SU-DHL-6 (cell line): ENCODE measurements at regions not wholly inside any gene's neighbourhood (a gene's known extent, or its start where the extent isn't known, plus 50 kb on each side); places are given as distances from the start of the nearest gene placed in this dataset.

Source experiments
- H2AFZ ChIP-seq: fragments of 200-600 bp; sonication (generic); 2 replicates; pipeline ENCODE4 v1.6.1; 2014; ENCODE audit warnings: low read depth, mild to moderate bottlenecking, moderate library complexity, mixed read lengths, antibody characterized with exemption, low read length; ENCODE audit not compliant: severe bottlenecking
- H3F3A ChIP-seq: fragments of 200-600 bp; shearing (Covaris generic); 2 replicates; pipeline ENCODE4 v1.6.0; 2016; ENCODE audit warnings: antibody characterized with exemption, mild to moderate bottlenecking; ENCODE audit not compliant: insufficient read depth
- H3K27ac ChIP-seq: fragments of 200-600 bp; sonication (generic); 2 replicates; pipeline ENCODE4 v1.5.1; 2016; ENCODE audit warnings: low read depth, mild to moderate bottlenecking, low read length, moderate library complexity, mixed read lengths
- H3K27me3 ChIP-seq: fragments of 200-600 bp; sonication (generic), shearing (Covaris generic); 2 replicates; pipeline ENCODE4 v1.6.0; 2014; ENCODE audit warnings: mild to moderate bottlenecking, low read length
- H3K36me3 ChIP-seq: fragments of 200-600 bp; sonication (generic); 2 replicates; pipeline ENCODE4 v1.6.1; 2014; ENCODE audit warnings: mild to moderate bottlenecking, low read length, mixed read lengths
- H3K4me2 ChIP-seq: fragments of 300-600, 200-600 bp; shearing (Covaris generic), sonication (generic); 2 replicates; pipeline ENCODE4 v1.6.0; 2014; ENCODE audit warnings: low read length, low read depth, mild to moderate bottlenecking; ENCODE audit not compliant: poor library complexity, severe bottlenecking
- H3K4me3 ChIP-seq: fragments of 200-600 bp; sonication (generic); 2 replicates; pipeline ENCODE4 v1.5.1; 2014; ENCODE audit warnings: antibody characterized with exemption, low read length, mild to moderate bottlenecking, mixed read lengths; ENCODE audit not compliant: insufficient read depth, poor library complexity, severe bottlenecking
- H3K79me2 ChIP-seq: fragments of 200-600 bp; sonication (generic); 2 replicates; pipeline ENCODE4 v1.6.1; 2014; ENCODE audit warnings: mild to moderate bottlenecking, low read length, moderate library complexity; ENCODE audit not compliant: insufficient read depth
- H3K9ac ChIP-seq: fragments of 200-600 bp; sonication (generic); 2 replicates; pipeline ENCODE4 v1.7.0; 2014; ENCODE audit warnings: mild to moderate bottlenecking, low read length
- H3K9me2 ChIP-seq: fragments of 200-600 bp; sonication (generic); replicated peaks from 2 replicates; pipeline ENCODE4 v1.6.1; 2014; ENCODE audit warnings: low read length; ENCODE audit not compliant: insufficient read depth
- H3K9me3 ChIP-seq: fragments of 200-600 bp; sonication (generic); 2 replicates; pipeline ENCODE4 v1.6.1; 2014; ENCODE audit warnings: low read length, mixed read lengths; ENCODE audit not compliant: insufficient read depth
- H4K20me1 ChIP-seq: fragments of 200-600 bp; sonication (generic); 2 replicates; pipeline ENCODE4 v1.6.1; 2014; ENCODE audit warnings: low read depth, mild to moderate bottlenecking, antibody characterized with exemption, low read length, moderate library complexity, mixed read lengths
- EZH2phosphoT487 ChIP-seq: fragments of 200-600 bp; sonication (generic), shearing (Covaris generic); conservative IDR thresholded peaks from 2 replicates; pipeline ENCODE4 v1.6.1; 2018; ENCODE audit warnings: mild to moderate bottlenecking, antibody characterized with exemption, low read length, moderate library complexity, mixed read lengths
- TF ChIP-seq, protein P1 (sequence below): fragments of 200-600 bp; sonication (generic); IDR thresholded peaks from one replicate; pipeline ENCODE4 v1.5.1; 2017; ENCODE audit warnings: antibody characterized with exemption, mild to moderate bottlenecking, low read length, moderate library complexity; ENCODE audit not compliant: insufficient read depth, poor library complexity, severe bottlenecking

DNA sequence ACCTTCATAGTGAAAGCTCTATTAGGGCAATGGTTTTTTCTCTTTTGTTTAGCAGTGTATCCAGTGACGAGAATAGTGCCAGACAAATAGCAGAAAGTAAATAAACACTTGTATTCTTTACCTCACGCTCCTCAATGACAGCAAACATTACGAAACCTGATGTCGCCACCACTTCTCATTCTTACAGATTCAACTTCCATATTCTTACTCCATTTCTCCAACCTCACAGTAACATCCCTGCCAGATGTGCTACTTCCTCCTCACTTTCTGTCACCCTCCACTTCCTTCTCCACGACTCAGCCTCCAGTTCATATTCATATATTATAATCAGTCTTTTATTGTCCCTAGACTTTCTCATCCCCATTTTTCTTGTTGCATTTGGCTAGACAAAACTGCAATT, 1956.2 kb upstream of the AGA start:
- Histone ChIP-seq H3F3A (no peaks in the 10 kb centered on the region), H3K79me2 (no peaks in the 10 kb centered on the region), H4K20me1 (no peaks in the 10 kb centered on the region), H3K9me2 (no peaks in the 10 kb centered on the region), H3K4me3 (no peak overlapping the region), H3K9ac (no peak overlapping the region), H3K27ac (no peak overlapping the region), H3K27me3 (no peaks in the 10 kb centered on the region), H3K9me3 (no peaks in the 10 kb centered on the region), H3K36me3 (no peaks in the 10 kb centered on the region), H2AFZ (no peak overlapping the region), H3K4me2 (no peak overlapping the region)
- TF ChIP-seq, protein P1, sequence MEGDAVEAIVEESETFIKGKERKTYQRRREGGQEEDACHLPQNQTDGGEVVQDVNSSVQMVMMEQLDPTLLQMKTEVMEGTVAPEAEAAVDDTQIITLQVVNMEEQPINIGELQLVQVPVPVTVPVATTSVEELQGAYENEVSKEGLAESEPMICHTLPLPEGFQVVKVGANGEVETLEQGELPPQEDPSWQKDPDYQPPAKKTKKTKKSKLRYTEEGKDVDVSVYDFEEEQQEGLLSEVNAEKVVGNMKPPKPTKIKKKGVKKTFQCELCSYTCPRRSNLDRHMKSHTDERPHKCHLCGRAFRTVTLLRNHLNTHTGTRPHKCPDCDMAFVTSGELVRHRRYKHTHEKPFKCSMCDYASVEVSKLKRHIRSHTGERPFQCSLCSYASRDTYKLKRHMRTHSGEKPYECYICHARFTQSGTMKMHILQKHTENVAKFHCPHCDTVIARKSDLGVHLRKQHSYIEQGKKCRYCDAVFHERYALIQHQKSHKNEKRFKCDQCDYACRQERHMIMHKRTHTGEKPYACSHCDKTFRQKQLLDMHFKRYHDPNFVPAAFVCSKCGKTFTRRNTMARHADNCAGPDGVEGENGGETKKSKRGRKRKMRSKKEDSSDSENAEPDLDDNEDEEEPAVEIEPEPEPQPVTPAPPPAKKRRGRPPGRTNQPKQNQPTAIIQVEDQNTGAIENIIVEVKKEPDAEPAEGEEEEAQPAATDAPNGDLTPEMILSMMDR = no peak
- no peak for TF ChIP-seq EZH2phosphoT487

GRCh38 chr4:179399054-179399782, 1957.0 kb upstream of the AGA start:
- Histone ChIP-seq H3K9me3 (no peaks in the 10 kb centered on the region), H3K36me3 (no peaks in the 10 kb centered on the region), H3F3A (no peaks in the 10 kb centered on the region), H4K20me1 (no peaks in the 10 kb centered on the region), H3K79me2 (no peaks in the 10 kb centered on the region), H3K27ac (no peak overlapping the region), H2AFZ (no peak overlapping the region), H3K27me3 (no peaks in the 10 kb centered on the region), H3K9me2 (no peaks in the 10 kb centered on the region), H3K9ac (no peak overlapping the region), H3K4me2 (no peak overlapping the region), H3K4me3 (no peak overlapping the region)
- no peak for TF ChIP-seq EZH2phosphoT487
- TF ChIP-seq, protein P1 = no peak

GRCh38 chr4:179415037-179415846, 1973.0 kb upstream of the AGA start:
- Histone ChIP-seq H3K27me3 (no peaks in the 10 kb centered on the region), H4K20me1 (no peaks in the 10 kb centered on the region), H3K4me2 (no peak overlapping the region), H3K4me3 (no peak overlapping the region), H3K79me2 (no peaks in the 10 kb centered on the region), H3K9me2 (0 out of 2 replicates have a peak, but pooled peaks cover 3% of the 10 kb centered on the region), H3K27ac (no peak overlapping the region), H3F3A (no peaks in the 10 kb centered on the region), H2AFZ (no peak overlapping the region), H3K9me3 (no peaks in the 10 kb centered on the region), H3K9ac (no peak overlapping the region), H3K36me3 (no peaks in the 10 kb centered on the region)
- no peak for TF ChIP-seq EZH2phosphoT487
- TF ChIP-seq, protein P1 = no peak
